ENCODE measurements at regions not wholly inside any gene's neighbourhood (a gene's known extent, or its start where the extent isn't known, plus 50 kb on each side); places are given as distances from the start of the nearest gene placed in this dataset.

- DNase-seq (ENCODE audit: low read depth in 2 of 2), result no peak
These were observed 1087.2 kb upstream of the B3GALT2 start for GRCh38 chr1:194273660-194274059.

GRCh38 chr1:194268839-194269238, 1082.4 kb upstream of the B3GALT2 start:
- DNase-seq (ENCODE audit: low read depth in 2 of 2), result no peak

GRCh38 chr1:194267021-194267420, 1080.6 kb upstream of the B3GALT2 start:
- no peak for DNase-seq (ENCODE audit: low read depth in 2 of 2)

GRCh38 chr1:194256010-194256409, 1069.6 kb upstream of the B3GALT2 start:
- DNase-seq (ENCODE audit: low read depth in 2 of 2), result no peak

- no peak for DNase-seq (ENCODE audit: low read depth in 2 of 2)
These were observed 1065.8 kb upstream of the B3GALT2 start for GRCh38 chr1:194252199-194252598.

GRCh38 chr1:194241215-194241614, 1054.8 kb upstream of the B3GALT2 start:
- no peak for DNase-seq (ENCODE audit: low read depth in 2 of 2)

GRCh38 chr1:194233069-194233468, 1046.7 kb upstream of the B3GALT2 start:
- no peak for DNase-seq (ENCODE audit: low read depth in 2 of 2)

- no peak for DNase-seq (ENCODE audit: low read depth in 2 of 2)
These were observed 1044.1 kb upstream of the B3GALT2 start for GRCh38 chr1:194230351-194231144.

- DNase-seq (ENCODE audit: low read depth in 2 of 2), result no peak
These were observed 1042.0 kb upstream of the B3GALT2 start for GRCh38 chr1:194228427-194228826.

GRCh38 chr1:194227161-194227560, 1040.7 kb upstream of the B3GALT2 start:
- DNase-seq (ENCODE audit: low read depth in 2 of 2), result no peak

- no peak for DNase-seq (ENCODE audit: low read depth in 2 of 2)
These were observed 1039.4 kb upstream of the B3GALT2 start for GRCh38 chr1:194225821-194226220.

- no peak for DNase-seq (ENCODE audit: low read depth in 2 of 2)
These were observed 1037.2 kb upstream of the B3GALT2 start for GRCh38 chr1:194223596-194223995.

GRCh38 chr1:194215448-194215847, 1029.0 kb upstream of the B3GALT2 start:
- no peak for DNase-seq (ENCODE audit: low read depth in 2 of 2)

GRCh38 chr1:194214735-194215134, 1028.3 kb upstream of the B3GALT2 start:
- no peak for DNase-seq (ENCODE audit: low read depth in 2 of 2)

- no peak for DNase-seq (ENCODE audit: low read depth in 2 of 2)
These were observed 1023.5 kb upstream of the B3GALT2 start for GRCh38 chr1:194209920-194210319.

GRCh38 chr1:194208674-194209073, 1022.3 kb upstream of the B3GALT2 start:
- no peak for DNase-seq (ENCODE audit: low read depth in 2 of 2)

- DNase-seq (ENCODE audit: low read depth in 2 of 2), result no peak
These were observed 1010.1 kb upstream of the B3GALT2 start for GRCh38 chr1:194196562-194196961.

GRCh38 chr1:194194724-194195123, 1008.3 kb upstream of the B3GALT2 start:
- DNase-seq (ENCODE audit: low read depth in 2 of 2), result no peak

- no peak for DNase-seq (ENCODE audit: low read depth in 2 of 2)
These were observed 998.6 kb upstream of the B3GALT2 start for GRCh38 chr1:194184974-194185373.

- DNase-seq (ENCODE audit: low read depth in 2 of 2), result no peak
These were observed 998.0 kb upstream of the B3GALT2 start for GRCh38 chr1:194184425-194184824.

GRCh38 chr1:194181845-194182244, 995.4 kb upstream of the B3GALT2 start:
- no peak for DNase-seq (ENCODE audit: low read depth in 2 of 2)

- no peak for DNase-seq (ENCODE audit: low read depth in 2 of 2)
These were observed 989.8 kb upstream of the B3GALT2 start for GRCh38 chr1:194176212-194176611.

- no peak for DNase-seq (ENCODE audit: low read depth in 2 of 2)
These were observed 988.8 kb upstream of the B3GALT2 start for GRCh38 chr1:194175251-194175650.

- DNase-seq (ENCODE audit: low read depth in 2 of 2), result no peak
These were observed 988.1 kb upstream of the B3GALT2 start for GRCh38 chr1:194174528-194174927.
